NOMO-1 treated with DMSO at 0.1 percent for 48 hours (cell line): ENCODE measurements at regions not wholly inside any gene's neighbourhood (a gene's known extent, or its start where the extent isn't known, plus 50 kb on each side); places are given as distances from the start of the nearest gene placed in this dataset.

ENCODE experiments used
- DNase-seq: peaks from one replicate; lab custom pipeline; 2025; ENCODE audit not compliant: unreplicated experiment; lab: John Stamatoyannopoulos, UW

GRCh38 chr4:58216461-58216860 lies 1106.3 kb upstream of the IGFBP7 start:
- DNase-seq, result no peak

- DNase-seq, result no peak
Measured at GRCh38 chr4:58214376-58214775, 1104.2 kb upstream of the IGFBP7 start.

GRCh38 chr4:58209551-58209950 lies 1099.4 kb upstream of the IGFBP7 start:
- no peak for DNase-seq

GRCh38 chr4:58209001-58209400 lies 1098.8 kb upstream of the IGFBP7 start:
- DNase-seq, result no peak

- no peak for DNase-seq
Measured at GRCh38 chr4:58205446-58206235, 1095.5 kb upstream of the IGFBP7 start.

- DNase-seq, result no peak
Measured at GRCh38 chr4:58192217-58192616, 1082.0 kb upstream of the IGFBP7 start.

GRCh38 chr4:58191109-58191508 lies 1080.9 kb upstream of the IGFBP7 start:
- DNase-seq, result no peak

GRCh38 chr4:58188316-58188715 lies 1078.1 kb upstream of the IGFBP7 start:
- DNase-seq, result no peak

- no peak for DNase-seq
Measured at GRCh38 chr4:58175024-58175423, 1064.8 kb upstream of the IGFBP7 start.

- no peak for DNase-seq
Measured at GRCh38 chr4:58166490-58166889, 1056.3 kb upstream of the IGFBP7 start.

- DNase-seq, result no peak
Measured at GRCh38 chr4:58163156-58163555, 1053.0 kb upstream of the IGFBP7 start.

GRCh38 chr4:58149404-58150085 lies 1039.4 kb upstream of the IGFBP7 start:
- DNase-seq, result no peak

GRCh38 chr4:58144721-58145120 lies 1034.5 kb upstream of the IGFBP7 start:
- no peak for DNase-seq

GRCh38 chr4:58138786-58139668 lies 1028.8 kb upstream of the IGFBP7 start:
- no peak for DNase-seq

GRCh38 chr4:58136604-58137003 lies 1026.4 kb upstream of the IGFBP7 start:
- DNase-seq, result no peak

GRCh38 chr4:58127680-58128079 lies 1017.5 kb upstream of the IGFBP7 start:
- DNase-seq, result no peak

- DNase-seq, result no peak
Measured at GRCh38 chr4:58119298-58119697, 1009.1 kb upstream of the IGFBP7 start.

- no peak for DNase-seq
Measured at GRCh38 chr4:58113126-58113525, 1002.9 kb upstream of the IGFBP7 start.

GRCh38 chr4:58111818-58112217 lies 1001.6 kb upstream of the IGFBP7 start:
- no peak for DNase-seq

- DNase-seq, result no peak
Measured at GRCh38 chr4:58093352-58093751, 983.2 kb upstream of the IGFBP7 start.

- no peak for DNase-seq
Measured at GRCh38 chr4:58090539-58090938, 980.4 kb upstream of the IGFBP7 start.

- DNase-seq, result no peak
Measured at GRCh38 chr4:58081356-58081755, 971.2 kb upstream of the IGFBP7 start.
